ENCODE measurements at regions not wholly inside any gene's neighbourhood (a gene's known extent, or its start where the extent isn't known, plus 50 kb on each side); places are given as distances from the start of the nearest gene placed in this dataset.

GRCh38 chr5:17714186-17714585, 79.9 kb downstream of the TAF11L14 start:
- Histone ChIP-seq H3K9me3 (peaks cover 0 to 5% (median 0%) of the 10 kb centered on the region in 4 donors), H3K36me3 (no peaks in the 10 kb centered on the region), H3K27me3 (no peaks in the 10 kb centered on the region), H3K27ac (no peak overlapping the region), H3K4me3 (no peak overlapping the region), H3K4me1 (no peaks in the 10 kb centered on the region)
- no peak for DNase-seq
- 91 to 96% (median 93%) methylated on average over 4 of the region's 4 CpGs for WGBS, 5 donors
- no peak for TF ChIP-seq EP300 (IDR thresholded peaks at IDR 0.05)
- TF ChIP-seq POLR2AphosphoS5 (IDR thresholded peaks at IDR 0.05): no peak
- no peak for TF ChIP-seq CTCF (IDR thresholded peaks at IDR 0.05)
- intact Hi-C loops (cut with DNase I; ENCODE audit: low total_unique reads): no loop called here

- H3K27me3 ChIP-seq: no peaks in the 10 kb centered on the region
Observed at GRCh38 chr5:17719592-17719991, 85.3 kb downstream of the TAF11L14 start.

GRCh38 chr5:17720071-17720470, 85.8 kb downstream of the TAF11L14 start:
- 28 to 48% (median 40%) methylated on average over 5 of the region's 5 CpGs for WGBS, 5 donors
- Histone ChIP-seq H3K4me1 (no peaks in the 10 kb centered on the region), H3K9me3 (peaks cover 0 to 5% (median 0%) of the 10 kb centered on the region in 4 donors), H3K27ac (no peak overlapping the region), H3K27me3 (no peaks in the 10 kb centered on the region), H3K4me3 (no peak overlapping the region), H3K36me3 (no peaks in the 10 kb centered on the region)
- peak in 1 of 2 donors; percentile 23 for DNase-seq
- intact Hi-C loops (cut with DNase I; ENCODE audit: low total_unique reads): no loop called here
- no peak for TF ChIP-seq POLR2A (IDR thresholded peaks at IDR 0.05)

More at GRCh38 chr5:17719592-17719991, 85.3 kb downstream of the TAF11L14 start:
- 91 to 96% (median 94%) methylated on average over 9 of the region's 9 CpGs for WGBS, 5 donors
- no peak for DNase-seq
- H3K4me3 ChIP-seq: no peak overlapping the region
- no peaks in the 10 kb centered on the region for H3K4me1 ChIP-seq
- H3K27ac ChIP-seq: no peak overlapping the region
- H3K9me3 ChIP-seq: peaks cover 0 to 5% (median 0%) of the 10 kb centered on the region in 4 donors
- intact Hi-C loops (cut with DNase I; ENCODE audit: low total_unique reads): no loop called here
- TF ChIP-seq POLR2AphosphoS5 (IDR thresholded peaks at IDR 0.05) (no peak), CTCF (IDR thresholded peaks at IDR 0.05) (no peak), POLR2A (IDR thresholded peaks at IDR 0.05) (no peak), EP300 (IDR thresholded peaks at IDR 0.05) (no peak)
- H3K36me3 ChIP-seq: no peaks in the 10 kb centered on the region

- no peak for DNase-seq
- Histone ChIP-seq H3K36me3 (no peaks in the 10 kb centered on the region), H3K27me3 (no peaks in the 10 kb centered on the region), H3K4me3 (no peak overlapping the region), H3K9me3 (no peaks in the 10 kb centered on the region), H3K27ac (no peak overlapping the region), H3K4me1 (no peaks in the 10 kb centered on the region)
- 64 to 82% (median 75%) methylated on average over 5 of the region's 5 CpGs for WGBS, 5 donors
- TF ChIP-seq POLR2AphosphoS5 (IDR thresholded peaks at IDR 0.05) (no peak), EP300 (IDR thresholded peaks at IDR 0.05) (no peak), POLR2A (IDR thresholded peaks at IDR 0.05) (no peak), CTCF (IDR thresholded peaks at IDR 0.05) (no peak)
- intact Hi-C loops (cut with DNase I; ENCODE audit: low total_unique reads): no loop called here
Observed at GRCh38 chr5:17723876-17724275, 89.6 kb downstream of the TAF11L14 start.

GRCh38 chr5:17727098-17727497, 92.8 kb downstream of the TAF11L14 start:
- intact Hi-C loops (cut with DNase I; ENCODE audit: low total_unique reads): no loop called here
- WGBS, 5 donors: 75 to 90% (median 83%) methylated on average over 3 of the region's 3 CpGs
- no peaks in the 10 kb centered on the region for H3K9me3 ChIP-seq
- H3K4me1 ChIP-seq: no peaks in the 10 kb centered on the region
- no peak for TF ChIP-seq EP300 (IDR thresholded peaks at IDR 0.05)
- no peak for TF ChIP-seq CTCF (IDR thresholded peaks at IDR 0.05)
- no peak for TF ChIP-seq POLR2A (IDR thresholded peaks at IDR 0.05)
- no peak for TF ChIP-seq POLR2AphosphoS5 (IDR thresholded peaks at IDR 0.05)
- no peak for DNase-seq
- no peaks in the 10 kb centered on the region for H3K27me3 ChIP-seq
- no peak overlapping the region for H3K27ac ChIP-seq
- H3K4me3 ChIP-seq: no peak overlapping the region
- H3K36me3 ChIP-seq: no peaks in the 10 kb centered on the region
